Peyer's patch (tissue), 4 donors: ENCODE measurements at regions not wholly inside any gene's neighbourhood (a gene's known extent, or its start where the extent isn't known, plus 50 kb on each side); places are given as distances from the start of the nearest gene placed in this dataset.

ENCODE experiments used
- POLR2A ChIP-seq, 2 donors: fragments of 450-650 bp; IDR thresholded peaks; one replicate each; pipeline ENCODE4 v1.5.1; 2017; ENCODE audit warnings: antibody characterized with exemption in 2 of 2, mild to moderate bottlenecking in 2 of 2, moderate library complexity in 2 of 2
- TF ChIP-seq, protein P1 (sequence below), 6 experiments: fragments of 450-650 bp in 4 of 6; fragments of 200-600 bp in 2 of 6; sonication (generic) in 1 of 6; IDR thresholded peaks; one replicate each; pipeline ENCODE4 v1.5.1; 2017 to 2019; ENCODE audit warnings: antibody characterized with exemption in 6 of 6, mild to moderate bottlenecking in 3 of 6, moderate library complexity in 1 of 6

DNA sequence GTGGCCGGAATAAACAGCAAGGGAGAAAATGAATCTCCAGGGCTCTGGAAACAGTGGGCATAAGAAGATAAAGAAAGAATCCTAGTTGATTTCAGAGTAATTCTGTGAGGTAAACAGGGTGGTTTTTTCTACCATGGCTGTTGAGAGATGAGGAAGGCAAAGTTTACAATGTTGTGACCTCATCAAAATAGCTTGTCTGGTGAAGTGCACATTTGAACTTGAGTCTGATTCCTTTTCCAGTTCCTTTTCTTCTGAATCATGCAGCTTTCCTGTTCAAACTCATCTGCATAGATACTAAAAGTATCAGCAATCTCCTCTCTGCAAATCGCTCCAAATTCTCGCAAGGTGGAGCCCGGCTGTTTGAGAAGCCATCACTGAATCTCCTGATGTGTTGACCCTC, 161.7 kb downstream of the PLPP3 start:
- TF ChIP-seq, protein P1, sequence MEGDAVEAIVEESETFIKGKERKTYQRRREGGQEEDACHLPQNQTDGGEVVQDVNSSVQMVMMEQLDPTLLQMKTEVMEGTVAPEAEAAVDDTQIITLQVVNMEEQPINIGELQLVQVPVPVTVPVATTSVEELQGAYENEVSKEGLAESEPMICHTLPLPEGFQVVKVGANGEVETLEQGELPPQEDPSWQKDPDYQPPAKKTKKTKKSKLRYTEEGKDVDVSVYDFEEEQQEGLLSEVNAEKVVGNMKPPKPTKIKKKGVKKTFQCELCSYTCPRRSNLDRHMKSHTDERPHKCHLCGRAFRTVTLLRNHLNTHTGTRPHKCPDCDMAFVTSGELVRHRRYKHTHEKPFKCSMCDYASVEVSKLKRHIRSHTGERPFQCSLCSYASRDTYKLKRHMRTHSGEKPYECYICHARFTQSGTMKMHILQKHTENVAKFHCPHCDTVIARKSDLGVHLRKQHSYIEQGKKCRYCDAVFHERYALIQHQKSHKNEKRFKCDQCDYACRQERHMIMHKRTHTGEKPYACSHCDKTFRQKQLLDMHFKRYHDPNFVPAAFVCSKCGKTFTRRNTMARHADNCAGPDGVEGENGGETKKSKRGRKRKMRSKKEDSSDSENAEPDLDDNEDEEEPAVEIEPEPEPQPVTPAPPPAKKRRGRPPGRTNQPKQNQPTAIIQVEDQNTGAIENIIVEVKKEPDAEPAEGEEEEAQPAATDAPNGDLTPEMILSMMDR (IDR thresholded peaks at IDR 0.05): no peak
- TF ChIP-seq POLR2A (IDR thresholded peaks at IDR 0.05): no peak
